IMR-90 (cell line): ENCODE measurements at regions not wholly inside any gene's neighbourhood (a gene's known extent, or its start where the extent isn't known, plus 50 kb on each side); places are given as distances from the start of the nearest gene placed in this dataset.

Source experiments
- CTCF ChIP-seq: conservative IDR thresholded peaks from 2 replicates; pipeline ENCODE4 v1.5.1; 2012; ENCODE audit warnings: mild to moderate bottlenecking, low read depth, low read length, improper control_type of control experiment
- FOS ChIP-seq: fragments of 150-350 bp; IDR thresholded peaks from 2 replicates; pipeline ENCODE4 v1.6.1; 2016; ENCODE audit warnings: low read depth, low read length
- NFE2L2 ChIP-seq: fragments of 150-350 bp; IDR thresholded peaks from 2 replicates; pipeline ENCODE4 v1.6.1; 2016; ENCODE audit warnings: low read depth, mild to moderate bottlenecking, low read length
- POLR2A ChIP-seq: IDR thresholded peaks from 2 replicates; pipeline ENCODE4 v1.6.1; 2012; ENCODE audit warnings: mild to moderate bottlenecking, low read depth, low read length
- RAD21 ChIP-seq: IDR thresholded peaks from 2 replicates; pipeline ENCODE4 v1.6.1; 2012; ENCODE audit warnings: low read length, improper control_type of control experiment

- TF ChIP-seq CTCF, result no peak
- TF ChIP-seq POLR2A, result no peak
- no peak for TF ChIP-seq NFE2L2
- TF ChIP-seq RAD21, result no peak
- TF ChIP-seq FOS, result no peak
These were observed 152.0 kb downstream of the BMP7 start for GRCh38 chr20:57114290-57115005.
